ENCODE measurements at regions not wholly inside any gene's neighbourhood (a gene's known extent, or its start where the extent isn't known, plus 50 kb on each side); places are given as distances from the start of the nearest gene placed in this dataset.
"Not testable (repeated sequence)": the region's sequence is repeated elsewhere in the genome, so short reads cannot be mapped to it uniquely, and the experiment has no call there.

- H3K36me3 Mint-ChIP-seq (ENCODE audit: low read depth); DNase-seq (ENCODE audit: low spot score); H3K27ac Mint-ChIP-seq; intact Hi-C loops (cut with micrococcal nuclease); H3K9me3 Mint-ChIP-seq; H3K4me3 Mint-ChIP-seq: not testable (repeated sequence)
- Mint-ChIP-seq H3K4me1 (ENCODE audit: low read depth) (peaks cover 16% of the 10 kb centered on the region), H3K27me3 (ENCODE audit: insufficient read depth) (peaks cover 11% of the 10 kb centered on the region)
Observed at GRCh38 chr20:30302786-30303185, 954.7 kb upstream of the DEFB115 start.

- H3K4me1 Mint-ChIP-seq (ENCODE audit: low read depth); H3K4me3 Mint-ChIP-seq; H3K9me3 Mint-ChIP-seq; DNase-seq (ENCODE audit: low spot score); H3K36me3 Mint-ChIP-seq (ENCODE audit: low read depth); H3K27ac Mint-ChIP-seq; H3K27me3 Mint-ChIP-seq (ENCODE audit: insufficient read depth); intact Hi-C loops (cut with micrococcal nuclease): not testable (repeated sequence)
Observed at GRCh38 chr20:30309938-30310337, 947.5 kb upstream of the DEFB115 start.

- H3K9me3 Mint-ChIP-seq; H3K4me3 Mint-ChIP-seq; DNase-seq (ENCODE audit: low spot score); H3K27ac Mint-ChIP-seq; H3K36me3 Mint-ChIP-seq (ENCODE audit: low read depth); intact Hi-C loops (cut with micrococcal nuclease); H3K27me3 Mint-ChIP-seq (ENCODE audit: insufficient read depth); H3K4me1 Mint-ChIP-seq (ENCODE audit: low read depth): not testable (repeated sequence)
Observed at GRCh38 chr20:30310385-30310784, 947.1 kb upstream of the DEFB115 start.

- H3K27ac Mint-ChIP-seq; DNase-seq (ENCODE audit: low spot score); H3K4me1 Mint-ChIP-seq (ENCODE audit: low read depth); H3K36me3 Mint-ChIP-seq (ENCODE audit: low read depth); intact Hi-C loops (cut with micrococcal nuclease); H3K9me3 Mint-ChIP-seq; H3K4me3 Mint-ChIP-seq: not testable (repeated sequence)
- peaks cover 15% of the 10 kb centered on the region for H3K27me3 Mint-ChIP-seq (ENCODE audit: insufficient read depth)
Observed at GRCh38 chr20:30312220-30312619, 945.2 kb upstream of the DEFB115 start.

- H3K36me3 Mint-ChIP-seq (ENCODE audit: low read depth); H3K9me3 Mint-ChIP-seq; intact Hi-C loops (cut with micrococcal nuclease); DNase-seq (ENCODE audit: low spot score); H3K4me1 Mint-ChIP-seq (ENCODE audit: low read depth); H3K4me3 Mint-ChIP-seq; H3K27ac Mint-ChIP-seq: not testable (repeated sequence)
- H3K27me3 Mint-ChIP-seq (ENCODE audit: insufficient read depth) = peaks cover 18% of the 10 kb centered on the region
Observed at GRCh38 chr20:30313660-30314059, 943.8 kb upstream of the DEFB115 start.

GRCh38 chr20:30316063-30316462 lies 941.4 kb upstream of the DEFB115 start:
- H3K4me1 Mint-ChIP-seq (ENCODE audit: low read depth); H3K36me3 Mint-ChIP-seq (ENCODE audit: low read depth); H3K27ac Mint-ChIP-seq; intact Hi-C loops (cut with micrococcal nuclease); H3K9me3 Mint-ChIP-seq; H3K4me3 Mint-ChIP-seq; DNase-seq (ENCODE audit: low spot score): not testable (repeated sequence)
- H3K27me3 Mint-ChIP-seq (ENCODE audit: insufficient read depth) = peaks cover 16% of the 10 kb centered on the region

- peaks cover 15% of the 10 kb centered on the region for H3K27me3 Mint-ChIP-seq (ENCODE audit: insufficient read depth)
- H3K9me3 Mint-ChIP-seq; H3K4me1 Mint-ChIP-seq (ENCODE audit: low read depth); intact Hi-C loops (cut with micrococcal nuclease); H3K36me3 Mint-ChIP-seq (ENCODE audit: low read depth); DNase-seq (ENCODE audit: low spot score); H3K4me3 Mint-ChIP-seq; H3K27ac Mint-ChIP-seq: not testable (repeated sequence)
Observed at GRCh38 chr20:30316532-30317299, 940.7 kb upstream of the DEFB115 start.

GRCh38 chr20:30333744-30334143 lies 923.7 kb upstream of the DEFB115 start:
- H3K36me3 Mint-ChIP-seq (ENCODE audit: low read depth); H3K4me3 Mint-ChIP-seq; H3K9me3 Mint-ChIP-seq; H3K27me3 Mint-ChIP-seq (ENCODE audit: insufficient read depth); intact Hi-C loops (cut with micrococcal nuclease); H3K27ac Mint-ChIP-seq; H3K4me1 Mint-ChIP-seq (ENCODE audit: low read depth); DNase-seq (ENCODE audit: low spot score): not testable (repeated sequence)

GRCh38 chr20:30337556-30337955 lies 919.9 kb upstream of the DEFB115 start:
- H3K4me3 Mint-ChIP-seq = not testable (repeated sequence)

GRCh38 chr20:30348932-30349331 lies 908.5 kb upstream of the DEFB115 start:
- H3K36me3 Mint-ChIP-seq (ENCODE audit: low read depth); H3K9me3 Mint-ChIP-seq; H3K4me1 Mint-ChIP-seq (ENCODE audit: low read depth); H3K27ac Mint-ChIP-seq; H3K27me3 Mint-ChIP-seq (ENCODE audit: insufficient read depth); H3K4me3 Mint-ChIP-seq; DNase-seq (ENCODE audit: low spot score): not testable (repeated sequence)
- intact Hi-C loops (cut with micrococcal nuclease) = loop anchor here (1.0 kb wide), 1 partner anchor 1022 kb away; no protein-coding TSS in a partner anchor

More at GRCh38 chr20:30337556-30337955, 919.9 kb upstream of the DEFB115 start:
- H3K9me3 Mint-ChIP-seq; H3K4me1 Mint-ChIP-seq (ENCODE audit: low read depth); H3K27me3 Mint-ChIP-seq (ENCODE audit: insufficient read depth); DNase-seq (ENCODE audit: low spot score); H3K27ac Mint-ChIP-seq; intact Hi-C loops (cut with micrococcal nuclease); H3K36me3 Mint-ChIP-seq (ENCODE audit: low read depth): not testable (repeated sequence)

- H3K27ac Mint-ChIP-seq; H3K4me1 Mint-ChIP-seq (ENCODE audit: low read depth); H3K36me3 Mint-ChIP-seq (ENCODE audit: low read depth); H3K27me3 Mint-ChIP-seq (ENCODE audit: insufficient read depth); DNase-seq (ENCODE audit: low spot score); H3K4me3 Mint-ChIP-seq; H3K9me3 Mint-ChIP-seq; intact Hi-C loops (cut with micrococcal nuclease): not testable (repeated sequence)
Observed at GRCh38 chr20:30356854-30357467, 900.5 kb upstream of the DEFB115 start.

- H3K9me3 Mint-ChIP-seq = peaks cover 18% of the 10 kb centered on the region
- H3K27ac Mint-ChIP-seq; H3K4me1 Mint-ChIP-seq (ENCODE audit: low read depth); DNase-seq (ENCODE audit: low spot score); H3K4me3 Mint-ChIP-seq; H3K27me3 Mint-ChIP-seq (ENCODE audit: insufficient read depth); intact Hi-C loops (cut with micrococcal nuclease); H3K36me3 Mint-ChIP-seq (ENCODE audit: low read depth): not testable (repeated sequence)
Observed at GRCh38 chr20:30361756-30362155, 895.7 kb upstream of the DEFB115 start.

- DNase-seq (ENCODE audit: low spot score) = not testable (repeated sequence)
- H3K36me3 Mint-ChIP-seq (ENCODE audit: low read depth) = peaks cover 19% of the 10 kb centered on the region
Observed at GRCh38 chr20:30376430-30376766, 881.1 kb upstream of the DEFB115 start.

More at GRCh38 chr20:30376430-30376766, 881.1 kb upstream of the DEFB115 start:
- peak overlapping the region; percentile 78 for H3K4me3 Mint-ChIP-seq
- H3K27me3 Mint-ChIP-seq (ENCODE audit: insufficient read depth) = not testable (repeated sequence)
- peaks cover 12% of the 10 kb centered on the region for H3K9me3 Mint-ChIP-seq
- peaks cover 40% of the 10 kb centered on the region for H3K4me1 Mint-ChIP-seq (ENCODE audit: low read depth)
- intact Hi-C loops (cut with micrococcal nuclease) = loop anchor here (2.0 to 5.0 kb wide), 3 partner anchors 92 to 1774 kb away; no protein-coding TSS in a partner anchor
- peak overlapping the region; percentile 85 for H3K27ac Mint-ChIP-seq
